PFSK-1 (cell line): ENCODE measurements at regions not wholly inside any gene's neighbourhood (a gene's known extent, or its start where the extent isn't known, plus 50 kb on each side); places are given as distances from the start of the nearest gene placed in this dataset.

Experiments
- FOXP2 ChIP-seq: optimal IDR thresholded peaks from 2 replicates; pipeline ENCODE3; 2011; ENCODE audit warnings: borderline replicate concordance, control low read depth, inconsistent platforms; ENCODE audit not compliant: insufficient read depth; ENCODE audit errors: extremely low read length, extremely low read depth
- POLR2AphosphoS5 ChIP-seq: IDR thresholded peaks from 2 replicates; pipeline ENCODE4 v1.6.1; 2012; ENCODE audit warnings: low read depth, mild to moderate bottlenecking, control low read depth, low read length, moderate library complexity
- REST ChIP-seq, 2 experiments: IDR thresholded peaks; 2 replicates each; pipeline versions ENCODE4 v1.6.1 to v1.8.0; 2011 to 2012; ENCODE audit warnings: low read depth in 2 of 2, low read length in 2 of 2, control low read depth in 1 of 2, inconsistent platforms in 1 of 2, mild to moderate bottlenecking in 1 of 2, moderate library complexity in 1 of 2; ENCODE audit not compliant: insufficient read depth in 1 of 2
- SIN3A ChIP-seq: IDR thresholded peaks from 2 replicates; pipeline ENCODE4 v1.6.1; 2012; ENCODE audit warnings: mild to moderate bottlenecking, low read length, moderate library complexity, borderline replicate concordance; ENCODE audit not compliant: insufficient read depth
- TAF1 ChIP-seq: IDR thresholded peaks from 2 replicates; pipeline ENCODE4 v1.6.1; 2012; ENCODE audit warnings: low read length, control low read depth, borderline replicate concordance; ENCODE audit not compliant: insufficient read depth

GRCh38 chr11:127098684-127099083 is 98.1 kb upstream of the KIRREL3 start:
- TF ChIP-seq TAF1 (no peak), REST (IDR thresholded peaks at IDR 0.05; ENCODE audit: insufficient read depth in 1 of 2, low read depth in 2 of 2, low read length in 2 of 2) (peak; percentile 77 to 92)

DNA sequence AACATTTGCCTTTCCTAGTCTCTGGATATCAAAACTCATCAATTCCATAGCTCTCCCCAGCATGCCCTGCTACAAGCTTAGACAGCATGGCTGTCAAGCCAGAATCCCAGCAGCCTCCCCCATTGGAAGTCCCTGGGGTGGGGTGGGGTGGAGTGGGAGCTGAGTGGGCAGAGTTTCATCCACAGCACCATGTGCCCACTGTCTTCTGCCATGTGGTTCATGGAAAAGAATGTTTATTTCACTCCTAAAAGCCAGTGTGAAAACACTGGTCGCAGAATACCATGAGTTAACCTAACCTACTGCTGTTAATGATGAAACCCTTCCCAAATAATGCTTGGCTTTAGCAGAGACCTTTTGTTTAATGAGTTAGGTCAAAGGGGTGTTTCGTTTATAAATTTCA is 80.2 kb upstream of the KIRREL3 start:
- TF ChIP-seq POLR2AphosphoS5 (no peak), REST (IDR thresholded peaks at IDR 0.05; ENCODE audit: insufficient read depth in 1 of 2, low read depth in 2 of 2, low read length in 2 of 2) (no peak), FOXP2 (no peak), SIN3A (no peak), TAF1 (no peak)

DNA sequence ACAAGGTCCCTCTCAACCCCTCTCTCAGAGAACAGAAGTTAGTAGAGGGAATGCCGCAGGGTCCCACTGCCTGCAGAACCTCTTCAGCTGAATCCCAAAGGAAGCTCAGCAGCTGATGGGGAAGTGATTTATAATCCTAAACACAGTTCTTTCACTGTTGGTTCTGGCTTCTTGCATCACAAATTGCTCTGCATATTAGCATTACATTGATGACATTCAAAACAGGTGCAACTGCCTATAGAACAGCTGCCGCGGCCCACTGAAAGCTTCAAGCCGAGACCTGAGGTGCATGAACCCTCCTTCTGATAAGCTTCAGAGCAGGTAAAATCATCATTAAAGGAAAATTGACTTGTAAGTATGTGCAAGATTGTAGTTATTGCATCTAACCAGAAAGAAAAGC is 75.2 kb upstream of the KIRREL3 start:
- no peak for TF ChIP-seq POLR2AphosphoS5
- TF ChIP-seq REST (IDR thresholded peaks at IDR 0.05; ENCODE audit: insufficient read depth in 1 of 2, low read depth in 2 of 2, low read length in 2 of 2) = no peak
- no peak for TF ChIP-seq FOXP2
- no peak for TF ChIP-seq TAF1
- TF ChIP-seq SIN3A = no peak

DNA sequence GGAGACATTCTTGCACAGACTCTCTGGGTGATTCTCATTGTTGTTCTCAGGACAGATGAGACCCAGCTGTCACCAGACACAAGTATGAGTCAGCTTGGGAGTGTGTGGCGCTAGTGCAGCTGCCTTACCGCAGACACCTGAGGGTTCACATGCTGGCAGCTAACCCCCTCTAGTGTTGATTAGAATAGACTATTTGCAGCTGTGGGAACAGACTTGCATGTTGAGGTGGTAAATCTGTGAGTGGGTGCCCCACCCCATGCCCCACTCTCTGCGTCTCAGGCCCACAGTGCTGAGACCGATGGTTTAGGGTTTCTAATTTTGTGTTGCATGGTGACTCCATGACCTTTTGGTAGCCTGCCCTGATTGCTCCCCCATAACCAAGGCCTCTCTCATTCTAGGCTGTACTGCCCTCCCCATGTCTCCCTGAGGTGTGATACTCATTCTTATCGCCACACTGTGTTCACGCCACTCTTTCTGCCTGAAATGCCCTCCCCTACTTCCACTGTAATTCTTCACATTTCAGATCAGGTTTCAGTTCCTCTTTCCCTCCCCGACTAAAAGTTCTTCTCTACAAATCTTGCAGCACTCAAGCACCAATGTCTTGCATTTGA is 73.7 kb upstream of the KIRREL3 start:
- TF ChIP-seq TAF1 (no peak), POLR2AphosphoS5 (no peak), SIN3A (no peak), REST (IDR thresholded peaks at IDR 0.05; ENCODE audit: insufficient read depth in 1 of 2, low read depth in 2 of 2, low read length in 2 of 2) (no peak), FOXP2 (no peak)

DNA sequence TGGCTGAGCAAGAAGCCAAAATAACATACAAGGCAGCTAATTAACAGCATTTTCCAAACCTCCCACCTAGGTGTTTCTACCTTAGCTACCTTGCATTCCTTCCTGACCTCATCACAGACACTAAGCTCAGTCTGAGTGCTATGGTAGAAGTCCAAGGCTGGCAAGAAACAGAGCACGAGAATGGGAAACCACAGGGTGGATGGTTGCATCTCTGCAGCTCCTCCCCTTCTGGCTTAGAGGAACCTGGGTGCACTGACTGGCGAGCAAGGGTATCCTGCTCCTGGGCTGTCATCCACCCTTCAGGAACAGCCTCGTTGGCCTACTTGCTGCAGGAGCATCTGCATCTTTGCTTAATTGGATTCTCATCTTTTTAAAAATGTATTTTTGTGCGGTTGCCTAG is 73.1 kb upstream of the KIRREL3 start:
- TF ChIP-seq TAF1 = no peak
- TF ChIP-seq SIN3A = no peak
- no peak for TF ChIP-seq REST (IDR thresholded peaks at IDR 0.05; ENCODE audit: insufficient read depth in 1 of 2, low read depth in 2 of 2, low read length in 2 of 2)
